HG02943 (cell line): ENCODE measurements at regions not wholly inside any gene's neighbourhood (a gene's known extent, or its start where the extent isn't known, plus 50 kb on each side); places are given as distances from the start of the nearest gene placed in this dataset.

Experiments used
- ATAC-seq: cut with Tn5 transposase; IDR thresholded peaks from one replicate; pipeline ENCODE4 v1.9.1; 2021; ENCODE audit warnings: mild to moderate bottlenecking, low read depth, moderate library complexity; ENCODE audit not compliant: unreplicated experiment

- no peak for ATAC-seq
These were observed 105.9 kb upstream of the KCNK2 start for GRCh38 chr1:214976665-214977064.

- no peak for ATAC-seq
These were observed 105.4 kb upstream of the KCNK2 start for GRCh38 chr1:214977110-214977509.

- no peak for ATAC-seq
These were observed 104.7 kb upstream of the KCNK2 start for GRCh38 chr1:214977700-214978374.

GRCh38 chr1:214979191-214979590 lies 103.3 kb upstream of the KCNK2 start:
- no peak for ATAC-seq

- ATAC-seq = no peak
These were observed 101.6 kb upstream of the KCNK2 start for GRCh38 chr1:214980921-214981320.

GRCh38 chr1:214983126-214983869 lies 99.2 kb upstream of the KCNK2 start:
- ATAC-seq = no peak

GRCh38 chr1:214989341-214989740 lies 93.2 kb upstream of the KCNK2 start:
- ATAC-seq = no peak

GRCh38 chr1:214990619-214991018 lies 91.9 kb upstream of the KCNK2 start:
- ATAC-seq = no peak

GRCh38 chr1:214991691-214992315 lies 90.7 kb upstream of the KCNK2 start:
- no peak for ATAC-seq

GRCh38 chr1:214993419-214993818 lies 89.1 kb upstream of the KCNK2 start:
- ATAC-seq = no peak

- ATAC-seq = no peak
These were observed 84.9 kb upstream of the KCNK2 start for GRCh38 chr1:214997685-214998084.

- ATAC-seq = peak; percentile 88
These were observed 81.0 kb upstream of the KCNK2 start for GRCh38 chr1:215001419-215002021.

- no peak for ATAC-seq
These were observed 80.1 kb upstream of the KCNK2 start for GRCh38 chr1:215002471-215002870.

- no peak for ATAC-seq
These were observed 78.9 kb upstream of the KCNK2 start for GRCh38 chr1:215003686-215004085.

GRCh38 chr1:215004121-215004827 lies 78.3 kb upstream of the KCNK2 start:
- no peak for ATAC-seq

GRCh38 chr1:215005078-215005477 lies 77.5 kb upstream of the KCNK2 start:
- no peak for ATAC-seq

- no peak for ATAC-seq
These were observed 76.7 kb upstream of the KCNK2 start for GRCh38 chr1:215005656-215006345.

- ATAC-seq = no peak
These were observed 74.7 kb upstream of the KCNK2 start for GRCh38 chr1:215007880-215008279.

GRCh38 chr1:215018555-215018954 lies 64.0 kb upstream of the KCNK2 start:
- ATAC-seq = no peak

GRCh38 chr1:215022204-215022603 lies 60.3 kb upstream of the KCNK2 start:
- ATAC-seq = no peak
